C1 segment of cervical spinal cord (tissue), 14 donors: ENCODE measurements at regions not wholly inside any gene's neighbourhood (a gene's known extent, or its start where the extent isn't known, plus 50 kb on each side); places are given as distances from the start of the nearest gene placed in this dataset.

Experiments
- DNase-seq, 14 donors: peaks; one replicate each; lab custom pipeline; 2025; lab: John Stamatoyannopoulos, UW

GRCh38 chr12:91373086-91373485 lies 190.5 kb upstream of the DCN start:
- DNase-seq = no peak

- DNase-seq = no peak
Observed at GRCh38 chr12:91370086-91370868, 187.7 kb upstream of the DCN start.

GRCh38 chr12:91368613-91369012 lies 186.0 kb upstream of the DCN start:
- DNase-seq = no peak

GRCh38 chr12:91367234-91367849 lies 184.7 kb upstream of the DCN start:
- no peak for DNase-seq

GRCh38 chr12:91364471-91365184 lies 182.0 kb upstream of the DCN start:
- DNase-seq = no peak

GRCh38 chr12:91361864-91362263 lies 179.2 kb upstream of the DCN start:
- peak in 1 of 14 donors; percentile 53 for DNase-seq

GRCh38 chr12:91357381-91357780 lies 174.8 kb upstream of the DCN start:
- DNase-seq = no peak

- DNase-seq = no peak
Observed at GRCh38 chr12:91356405-91356804, 173.8 kb upstream of the DCN start.

GRCh38 chr12:91355150-91356006 lies 172.8 kb upstream of the DCN start:
- peak in 11 of 14 donors; percentile 3 to 68 (median 15) for DNase-seq

- no peak for DNase-seq
Observed at GRCh38 chr12:91353266-91353665, 170.6 kb upstream of the DCN start.

- DNase-seq = no peak
Observed at GRCh38 chr12:91349476-91349875, 166.9 kb upstream of the DCN start.

- DNase-seq = no peak
Observed at GRCh38 chr12:91347481-91348214, 165.0 kb upstream of the DCN start.

- DNase-seq = no peak
Observed at GRCh38 chr12:91346827-91347226, 164.2 kb upstream of the DCN start.

- no peak for DNase-seq
Observed at GRCh38 chr12:91344408-91344807, 161.8 kb upstream of the DCN start.

GRCh38 chr12:91343010-91343409 lies 160.4 kb upstream of the DCN start:
- DNase-seq = no peak

- DNase-seq = no peak
Observed at GRCh38 chr12:91339106-91339505, 156.5 kb upstream of the DCN start.

GRCh38 chr12:91335699-91336098 lies 153.1 kb upstream of the DCN start:
- DNase-seq = no peak

- DNase-seq = no peak
Observed at GRCh38 chr12:91333966-91334365, 151.3 kb upstream of the DCN start.

- DNase-seq = no peak
Observed at GRCh38 chr12:91332302-91332701, 149.7 kb upstream of the DCN start.

GRCh38 chr12:91331371-91331770 lies 148.8 kb upstream of the DCN start:
- peak in 1 of 14 donors; percentile 81 for DNase-seq

- no peak for DNase-seq
Observed at GRCh38 chr12:91328451-91328850, 145.8 kb upstream of the DCN start.
